HG03135 (cell line): ENCODE measurements at regions not wholly inside any gene's neighbourhood (a gene's known extent, or its start where the extent isn't known, plus 50 kb on each side); places are given as distances from the start of the nearest gene placed in this dataset.
"Not testable (repeated sequence)": the region's sequence is repeated elsewhere in the genome, so short reads cannot be mapped to it uniquely, and the experiment has no call there.

Experiments used
- ATAC-seq: cut with Tn5 transposase; IDR thresholded peaks from one replicate; pipeline ENCODE4 v1.9.1; 2021; ENCODE audit warnings: mild to moderate bottlenecking, moderate library complexity; ENCODE audit not compliant: unreplicated experiment

DNA sequence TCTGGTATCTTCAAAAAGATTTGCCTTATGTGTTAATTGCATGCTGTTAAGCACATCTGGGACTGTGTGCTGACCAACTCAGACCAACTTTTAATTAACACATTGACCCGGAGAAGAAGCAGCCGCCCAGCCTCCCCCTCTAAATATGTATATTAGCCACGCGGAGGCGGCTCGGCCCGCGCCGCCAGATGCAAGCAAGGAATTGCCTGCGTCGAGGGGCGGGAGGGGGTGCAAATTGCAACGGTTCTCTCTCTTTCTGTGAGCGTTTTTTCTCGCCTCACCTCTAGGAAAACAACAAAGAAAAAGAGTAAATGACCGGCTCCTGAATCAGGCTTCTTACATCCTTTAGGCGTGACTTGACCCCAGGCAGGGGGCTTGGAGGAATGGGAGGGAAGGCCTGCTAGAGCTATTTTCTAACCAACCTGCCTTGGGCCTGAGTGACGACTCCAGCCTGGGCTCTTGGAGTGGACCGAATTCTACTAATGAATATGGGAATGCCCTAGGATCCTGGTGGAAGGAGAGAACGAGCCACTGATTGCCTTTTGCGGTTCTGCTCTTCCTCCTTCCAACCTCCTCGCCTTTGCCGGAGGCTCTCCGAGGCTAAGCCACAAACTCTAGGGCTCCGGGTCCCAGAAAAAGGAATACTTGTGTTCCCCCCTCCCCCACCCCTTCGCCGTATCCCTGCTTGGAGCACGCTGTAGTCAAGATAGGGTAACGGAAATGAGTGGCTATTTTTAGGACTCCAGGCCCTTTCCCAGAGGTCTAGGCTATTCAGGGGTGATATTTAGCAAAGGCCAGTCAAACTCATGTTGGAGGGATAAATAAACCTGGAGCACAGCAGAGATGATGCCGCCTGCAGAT is 417.0 kb upstream of the ESRRG start:
- no peak for ATAC-seq

DNA sequence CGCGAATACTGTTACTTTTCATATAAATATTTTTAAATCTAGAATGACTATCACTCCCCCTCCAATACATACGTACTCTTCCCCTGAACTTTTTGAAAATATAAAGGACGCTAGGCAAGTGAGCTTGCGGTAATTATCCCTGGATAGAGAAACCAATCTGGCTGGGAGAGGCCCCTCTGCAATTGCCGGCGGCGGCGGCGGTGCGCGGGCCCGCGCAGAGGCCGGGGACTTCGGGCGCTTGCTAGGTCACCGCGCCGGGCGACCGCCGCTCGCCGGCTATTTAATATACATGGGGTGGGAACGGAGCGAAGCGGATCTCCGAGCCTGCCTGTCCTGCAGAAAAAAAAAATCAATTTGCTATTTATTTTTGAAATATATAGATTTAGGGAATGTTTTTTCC is 416.3 kb upstream of the ESRRG start:
- ATAC-seq = no peak

- no peak for ATAC-seq
These were observed 415.7 kb upstream of the ESRRG start for GRCh38 chr1:217138799-217139466.

- no peak for ATAC-seq
These were observed 415.0 kb upstream of the ESRRG start for GRCh38 chr1:217138173-217138765.

DNA sequence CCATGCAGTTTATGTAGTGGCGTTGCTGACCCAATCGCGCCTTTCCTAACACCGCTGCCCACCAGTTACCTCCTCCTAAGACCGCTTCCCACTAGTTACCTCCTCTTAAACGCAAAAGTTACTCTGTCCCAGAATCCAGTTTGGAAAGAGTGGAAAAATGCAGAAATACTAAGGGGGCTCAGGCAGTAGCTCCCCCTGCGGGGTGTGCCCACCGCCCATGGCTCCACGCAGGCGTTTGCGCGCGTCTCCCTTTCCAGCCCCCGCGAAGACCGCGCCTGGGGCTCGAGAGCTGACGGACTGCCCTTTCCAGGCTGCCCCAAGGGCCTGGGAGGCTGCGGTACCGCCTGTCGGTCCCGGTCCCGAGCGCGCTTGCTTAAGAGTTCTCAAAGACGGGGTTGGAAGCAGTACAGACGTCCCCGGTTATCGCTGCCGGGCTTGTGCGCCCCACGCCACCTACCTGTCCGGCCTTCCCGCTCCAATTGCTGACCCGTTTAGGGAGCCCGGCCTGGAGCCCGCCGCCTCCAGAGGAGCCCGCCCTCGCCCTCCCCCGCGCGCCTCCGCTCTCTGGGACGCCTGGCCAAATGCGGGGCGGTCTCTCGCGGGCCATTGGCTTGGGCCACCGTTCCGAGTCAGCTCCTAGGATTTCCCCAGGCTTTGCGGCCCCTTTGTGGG is 414.1 kb upstream of the ESRRG start:
- ATAC-seq = no peak

GRCh38 chr1:217136895-217137205 is 413.6 kb upstream of the ESRRG start:
- ATAC-seq = no peak

DNA sequence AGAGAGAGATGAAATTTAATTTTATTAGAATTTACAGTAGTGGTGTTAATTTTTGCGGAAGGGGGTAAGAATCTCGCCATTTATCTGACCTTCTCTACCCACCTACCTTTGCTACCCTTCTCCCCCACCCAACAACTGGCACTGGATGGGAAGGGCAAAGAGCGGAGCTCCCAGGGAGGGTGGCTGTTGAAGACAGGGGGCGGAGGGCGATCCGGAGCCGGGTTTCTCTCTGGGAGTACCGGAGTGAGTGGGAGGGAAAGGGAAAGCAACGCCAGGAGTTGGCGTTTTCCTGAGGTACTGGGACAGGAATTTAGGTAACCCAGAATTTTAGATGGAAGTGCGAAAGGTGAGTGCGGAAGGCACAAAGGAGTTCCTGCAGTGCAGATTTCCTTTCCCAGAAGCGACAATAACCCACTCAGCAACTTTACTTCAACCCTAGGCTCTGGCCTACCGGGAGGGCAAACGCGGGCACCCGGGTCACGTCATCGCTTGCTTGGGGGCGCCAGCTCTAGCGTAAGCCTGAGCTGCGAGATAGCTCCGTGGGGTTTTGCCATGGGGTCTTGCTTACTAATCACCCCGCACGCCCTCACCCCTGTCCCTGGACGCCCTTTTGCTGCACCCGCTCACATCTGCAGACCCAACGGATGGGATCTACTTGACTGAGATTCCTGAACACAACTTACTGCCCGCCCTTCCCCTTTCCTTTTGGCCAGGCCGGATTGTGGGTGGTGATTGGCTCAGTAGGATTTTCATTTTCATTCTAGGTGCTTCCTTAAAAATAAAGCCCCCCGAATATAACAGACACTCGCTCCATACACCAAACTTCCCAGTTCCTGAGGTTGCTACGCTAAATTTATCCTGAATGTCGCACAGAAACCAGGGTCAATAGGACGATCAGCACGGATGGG is 413.0 kb upstream of the ESRRG start:
- ATAC-seq = no peak

DNA sequence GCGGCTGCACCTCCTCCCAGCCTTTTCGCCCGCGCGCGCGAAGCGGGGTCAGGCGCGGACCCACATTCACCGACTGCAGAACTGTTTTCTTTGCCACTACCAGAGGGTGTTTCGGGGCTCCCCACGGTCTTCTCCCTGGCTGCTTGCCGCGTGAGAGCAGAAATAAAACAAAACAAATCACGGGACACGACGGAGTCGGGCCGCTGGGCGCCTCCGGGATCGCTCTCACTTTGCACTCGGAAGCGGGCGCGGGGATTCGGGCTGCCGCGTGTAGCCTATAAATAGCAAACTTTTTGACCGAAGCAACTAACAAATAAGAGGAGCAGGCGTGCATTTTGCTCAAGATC is 412.3 kb upstream of the ESRRG start:
- no peak for ATAC-seq

DNA sequence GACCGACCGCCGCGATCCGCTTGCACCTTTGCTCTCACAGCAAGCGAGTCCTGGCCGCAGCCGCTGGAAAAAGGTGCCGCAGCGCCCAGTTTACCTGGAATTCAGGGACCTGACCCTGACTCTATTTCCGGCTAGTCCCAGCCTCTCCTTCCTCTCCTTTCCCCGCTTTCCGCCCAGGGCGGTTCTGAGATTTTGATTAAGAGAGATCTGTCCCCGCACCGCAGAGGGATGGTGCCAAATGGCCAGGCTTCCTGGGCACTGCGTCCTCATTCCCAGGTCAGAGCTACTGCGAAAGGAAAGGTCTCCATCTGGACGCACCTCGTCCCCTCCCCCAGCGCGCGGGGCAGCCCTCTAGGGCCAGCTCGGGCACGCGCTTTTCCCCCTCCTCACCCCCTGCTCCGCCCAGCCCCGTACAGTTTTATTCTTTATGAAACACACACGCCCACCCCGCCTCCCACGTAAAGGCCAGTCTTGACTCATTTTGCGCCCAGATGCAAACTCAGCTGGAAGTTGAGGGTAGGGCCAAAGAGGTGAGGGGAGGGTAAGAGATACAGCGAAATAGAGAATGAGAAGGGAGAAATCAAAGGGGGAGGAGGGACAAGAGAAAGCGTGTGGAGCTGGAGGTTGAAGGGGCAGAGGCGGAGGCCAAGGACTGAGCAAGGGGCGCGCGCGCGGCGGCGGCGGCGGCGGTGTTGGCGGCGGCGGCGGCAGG is 411.8 kb upstream of the ESRRG start:
- no peak for ATAC-seq

DNA sequence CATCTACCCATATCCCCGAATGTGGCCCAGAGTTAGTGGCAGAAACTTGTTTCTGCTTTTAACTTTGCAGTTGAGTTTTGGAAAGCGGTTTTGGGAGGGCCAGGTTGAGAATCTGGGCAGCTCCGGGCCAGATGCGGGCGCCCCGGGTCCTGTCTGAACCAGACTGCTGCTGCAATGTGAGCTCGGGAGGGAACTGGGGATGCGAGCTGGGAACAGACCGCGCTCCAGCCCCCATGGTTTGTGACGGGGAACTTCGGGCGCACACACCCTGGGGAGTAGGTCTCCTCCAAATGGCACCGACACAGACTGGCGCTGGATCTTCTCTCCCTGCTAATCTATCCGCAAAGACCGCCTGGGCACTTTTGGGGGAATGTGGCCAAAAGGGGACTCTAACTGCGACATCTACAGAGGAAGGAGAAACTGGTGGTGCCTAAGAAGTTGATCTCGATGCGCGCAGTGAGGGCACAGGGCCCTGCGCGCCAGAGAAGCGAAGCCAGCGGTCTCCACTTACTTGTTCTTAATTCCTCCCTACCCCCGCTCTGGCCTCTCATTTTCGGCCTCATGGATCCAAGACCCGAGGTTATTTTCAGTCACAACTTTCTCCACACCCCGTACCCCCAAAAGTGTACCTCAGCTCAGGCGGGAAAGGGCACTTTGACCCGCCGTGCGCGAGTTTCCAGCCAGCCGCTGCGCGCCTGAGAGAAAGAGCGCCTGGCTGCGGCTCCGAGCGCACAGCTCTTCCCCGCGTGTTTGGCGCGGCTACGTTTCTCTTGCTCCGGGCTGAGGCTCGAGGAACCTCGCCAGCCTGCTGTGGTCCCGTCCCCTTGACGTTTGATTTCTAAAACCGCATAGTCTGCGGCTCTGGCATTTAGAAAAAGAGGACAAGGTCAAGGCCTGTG is 411.0 kb upstream of the ESRRG start:
- ATAC-seq = no peak

GRCh38 chr1:217133092-217133491 is 409.9 kb upstream of the ESRRG start:
- ATAC-seq = no peak

DNA sequence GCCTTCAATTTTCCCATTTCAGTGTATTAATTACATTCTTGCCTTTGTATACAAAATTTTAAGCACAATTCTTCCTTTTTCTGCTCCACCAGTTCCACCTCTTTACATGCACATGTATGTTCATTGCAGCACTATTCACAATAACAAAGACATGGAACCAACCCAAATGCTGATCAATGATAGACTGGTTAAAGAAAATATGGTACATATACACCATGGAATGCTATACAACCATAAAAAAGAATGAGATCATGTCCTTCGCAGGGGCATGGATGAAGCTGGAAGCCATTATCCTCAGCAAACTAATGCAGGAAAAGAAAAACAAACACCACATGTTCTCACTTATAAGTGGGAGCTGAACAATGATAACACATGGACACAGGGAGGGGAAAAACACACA is 400.1 kb upstream of the ESRRG start:
- not testable (repeated sequence) for ATAC-seq

DNA sequence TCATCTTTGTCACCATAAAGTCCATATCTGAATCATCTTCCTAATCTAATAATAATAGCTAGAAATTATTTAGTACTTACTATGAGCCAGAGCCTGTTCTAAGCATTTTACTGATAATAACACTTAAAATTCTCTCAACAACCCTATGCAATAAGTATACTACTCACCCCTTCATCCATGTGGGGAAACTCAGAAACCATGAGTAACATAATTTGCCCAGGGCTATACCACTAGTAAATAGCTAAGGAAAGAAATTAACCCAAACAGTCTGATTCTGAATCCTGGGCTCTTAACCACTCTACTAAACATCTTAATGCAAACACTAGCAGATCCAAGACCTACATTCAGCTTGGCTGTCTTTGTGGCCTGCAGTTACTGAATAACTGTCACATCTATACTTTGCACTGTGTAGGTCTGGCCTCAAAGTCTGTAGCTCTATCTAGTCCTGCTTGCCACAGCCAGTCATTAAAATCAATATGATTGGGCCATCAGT is 394.8 kb upstream of the ESRRG start:
- ATAC-seq = no peak

DNA sequence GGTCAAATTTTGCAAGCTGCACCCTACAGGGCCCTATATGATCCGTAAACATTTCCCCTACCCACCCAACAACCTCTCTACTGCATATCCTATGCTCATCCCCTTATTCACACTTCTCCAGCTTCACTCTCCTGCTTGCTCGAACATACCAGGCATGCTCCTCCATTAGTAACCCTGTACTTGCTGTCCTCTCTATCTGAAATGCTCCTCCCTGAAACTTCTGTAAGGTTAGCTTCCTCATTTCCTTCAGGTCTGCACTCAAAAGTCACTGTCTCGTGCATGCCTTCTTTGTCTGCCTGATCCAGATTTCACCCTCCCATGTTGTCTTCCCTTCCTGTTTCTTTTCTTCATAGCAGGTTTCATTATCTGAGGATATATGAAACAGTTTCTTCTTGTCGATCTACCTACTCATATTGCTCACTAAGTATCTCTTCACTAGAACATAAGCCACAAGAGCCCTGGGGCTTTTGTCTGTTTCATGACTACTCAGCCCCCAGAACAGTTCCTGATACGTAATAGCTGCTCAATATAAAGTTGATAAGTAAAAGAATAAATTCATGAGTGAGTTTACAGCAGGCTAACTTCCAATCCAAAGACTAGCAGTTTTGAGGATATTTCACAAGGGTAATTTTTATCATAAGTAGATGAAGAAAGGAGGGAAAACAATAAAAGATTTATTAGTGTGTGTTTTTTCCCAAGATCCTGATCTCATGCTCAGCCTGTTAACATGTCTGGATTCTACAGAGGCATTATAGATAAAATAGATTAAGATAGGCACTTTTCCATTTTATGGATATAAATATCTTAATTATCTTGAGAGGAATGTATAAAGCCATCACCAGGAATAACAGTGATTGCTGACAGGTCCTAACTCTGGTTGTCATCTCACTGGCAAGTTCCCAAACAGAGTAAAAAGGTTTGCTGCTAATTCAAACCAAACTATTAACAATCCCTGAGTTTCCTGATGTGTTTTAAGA is 392.5 kb upstream of the ESRRG start:
- no peak for ATAC-seq

DNA sequence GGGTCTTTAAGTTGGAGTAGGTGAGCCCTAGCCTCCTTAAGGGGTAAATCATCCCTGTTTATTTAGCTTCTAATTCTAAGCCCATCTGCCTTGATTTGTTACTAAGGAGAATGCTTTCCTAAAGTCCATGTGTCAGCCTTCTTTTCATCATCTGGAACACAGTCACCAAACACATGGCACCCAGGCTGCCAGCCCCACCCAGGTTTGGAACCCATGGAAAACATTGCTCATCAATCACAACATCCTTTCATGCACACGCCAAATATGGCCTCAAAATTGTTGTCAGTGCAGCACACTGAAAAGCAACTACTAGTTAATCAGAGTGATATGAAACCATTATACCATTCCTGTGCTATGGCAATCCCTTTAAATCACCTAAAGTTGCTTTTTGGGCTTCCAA is 386.7 kb upstream of the ESRRG start:
- ATAC-seq = no peak

GRCh38 chr1:217106231-217106901 is 383.1 kb upstream of the ESRRG start:
- ATAC-seq = no peak

- no peak for ATAC-seq
These were observed 382.2 kb upstream of the ESRRG start for GRCh38 chr1:217105437-217105836.
